ENCODE measurements at regions not wholly inside any gene's neighbourhood (a gene's known extent, or its start where the extent isn't known, plus 50 kb on each side); places are given as distances from the start of the nearest gene placed in this dataset.

DNA sequence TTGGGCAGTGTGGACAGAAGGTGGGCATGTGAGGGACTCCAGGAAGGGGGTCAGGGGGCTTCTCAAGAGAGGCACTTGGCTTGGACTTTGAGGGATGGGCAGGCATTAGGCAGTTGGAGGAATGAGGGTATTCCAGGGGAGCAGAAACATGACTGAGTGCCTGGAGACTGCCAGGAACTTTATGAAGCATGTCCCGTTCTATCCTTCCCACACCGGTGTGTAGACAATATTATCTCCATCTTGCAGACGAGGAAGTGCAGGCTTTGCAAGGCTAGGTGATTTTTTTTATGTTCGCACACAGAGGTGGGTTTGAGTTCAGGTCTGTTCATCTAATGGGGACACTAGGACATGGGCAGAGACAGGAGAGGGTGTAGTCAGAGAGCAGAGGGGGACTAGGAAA lies 162.7 kb downstream of the RPS24 start:
- intact Hi-C loops (cut with micrococcal nuclease), result no loop called here
- no peak overlapping the region for H3K4me3 Mint-ChIP-seq
- peaks cover 3% of the 10 kb centered on the region for H3K27me3 Mint-ChIP-seq
- H3K36me3 Mint-ChIP-seq, result no peaks in the 10 kb centered on the region
- POLR2A ChIA-PET, result no interaction called here
- peaks cover 14% of the 10 kb centered on the region for H3K9me3 Mint-ChIP-seq
- no peak for DNase-seq
- H3K27ac Mint-ChIP-seq, result no peak overlapping the region
- CTCF ChIA-PET, result no interaction called here
- H3K4me1 Mint-ChIP-seq (ENCODE audit: low read depth), result no peaks in the 10 kb centered on the region

DNA sequence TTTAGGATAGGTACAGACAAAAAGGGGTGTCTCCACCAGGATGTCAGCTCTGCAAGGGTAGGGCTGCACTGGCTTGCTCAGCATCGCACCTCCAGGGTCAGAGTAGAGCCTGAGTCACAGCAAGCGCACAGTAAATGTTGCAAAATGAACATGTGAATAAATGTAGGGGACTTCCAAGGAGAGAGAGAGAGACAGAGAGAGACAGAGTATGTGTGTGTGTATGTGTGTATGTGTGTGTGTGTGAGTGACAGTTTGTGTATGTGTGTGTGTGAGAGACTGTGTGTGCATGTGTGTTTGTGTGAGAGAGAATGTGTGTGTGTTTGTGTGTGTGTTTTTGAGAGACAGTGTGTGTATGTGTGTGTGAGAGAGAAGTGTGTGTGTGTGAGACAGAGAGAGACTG lies 163.3 kb downstream of the RPS24 start:
- no peak overlapping the region for H3K4me3 Mint-ChIP-seq
- peaks cover 14% of the 10 kb centered on the region for H3K9me3 Mint-ChIP-seq
- ChIA-PET POLR2A (no interaction called here), CTCF (no interaction called here)
- peaks cover 3% of the 10 kb centered on the region for H3K27me3 Mint-ChIP-seq
- H3K36me3 Mint-ChIP-seq, result no peaks in the 10 kb centered on the region
- no peaks in the 10 kb centered on the region for H3K4me1 Mint-ChIP-seq (ENCODE audit: low read depth)
- DNase-seq, result peak; percentile 22
- intact Hi-C loops (cut with micrococcal nuclease), result no loop called here
- H3K27ac Mint-ChIP-seq, result no peak overlapping the region

DNA sequence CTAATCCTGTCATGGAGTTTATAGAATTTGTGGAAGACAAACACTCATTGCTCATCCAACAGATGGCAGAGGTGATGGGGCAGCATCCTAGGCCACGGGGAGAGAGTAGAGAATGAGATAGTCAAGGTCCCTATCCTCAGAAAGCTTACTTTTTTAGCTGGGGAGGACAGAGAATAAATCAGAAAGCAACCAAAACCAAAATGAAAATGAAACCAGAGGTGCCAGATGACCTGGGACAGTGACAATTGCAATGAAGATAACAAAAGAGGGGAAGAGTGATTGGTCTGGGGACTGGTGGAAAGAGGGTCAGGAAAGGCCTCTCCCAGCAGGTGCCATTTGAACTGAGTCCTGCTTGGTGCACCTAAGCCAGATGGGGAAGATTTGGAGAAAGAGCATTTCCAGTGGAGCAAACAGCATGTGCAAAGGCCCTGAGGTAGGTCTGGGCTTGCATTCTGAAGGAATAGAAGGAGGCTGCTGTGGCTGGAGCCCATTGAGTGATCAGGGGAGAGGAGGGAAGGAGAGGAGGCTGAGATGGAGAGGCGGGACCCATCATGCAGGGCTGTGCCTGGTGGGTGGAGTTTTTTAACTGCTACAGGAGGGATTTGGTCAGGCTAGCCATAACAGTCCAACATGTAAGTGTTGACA lies 164.1 kb downstream of the RPS24 start:
- H3K9me3 Mint-ChIP-seq, result peaks cover 11% of the 10 kb centered on the region
- DNase-seq, result no peak
- no peak overlapping the region for H3K4me3 Mint-ChIP-seq
- ChIA-PET POLR2A (no interaction called here), CTCF (no interaction called here)
- no peaks in the 10 kb centered on the region for H3K4me1 Mint-ChIP-seq (ENCODE audit: low read depth)
- intact Hi-C loops (cut with micrococcal nuclease), result no loop called here
- no peak overlapping the region for H3K27ac Mint-ChIP-seq
- H3K36me3 Mint-ChIP-seq, result no peaks in the 10 kb centered on the region
- peaks cover 3% of the 10 kb centered on the region for H3K27me3 Mint-ChIP-seq

GRCh38 chr10:78199005-78199725 lies 165.5 kb downstream of the RPS24 start:
- no peaks in the 10 kb centered on the region for H3K27me3 Mint-ChIP-seq
- POLR2A ChIA-PET, result no interaction called here
- no peak overlapping the region for H3K27ac Mint-ChIP-seq

GRCh38 chr10:78199759-78200158 lies 166.1 kb downstream of the RPS24 start:
- H3K4me3 Mint-ChIP-seq, result no peak overlapping the region

More at GRCh38 chr10:78199005-78199725, 165.5 kb downstream of the RPS24 start:
- H3K4me3 Mint-ChIP-seq, result no peak overlapping the region
- CTCF ChIA-PET, result no interaction called here
- no peaks in the 10 kb centered on the region for H3K9me3 Mint-ChIP-seq
- no peak for DNase-seq
- no peaks in the 10 kb centered on the region for H3K4me1 Mint-ChIP-seq (ENCODE audit: low read depth)
- no peaks in the 10 kb centered on the region for H3K36me3 Mint-ChIP-seq
- intact Hi-C loops (cut with micrococcal nuclease), result no loop called here

GRCh38 chr10:78200686-78201085 lies 167.0 kb downstream of the RPS24 start:
- Mint-ChIP-seq H3K36me3 (no peaks in the 10 kb centered on the region), H3K4me1 (ENCODE audit: low read depth) (peaks cover 3% of the 10 kb centered on the region), H3K27ac (no peak overlapping the region), H3K4me3 (no peak overlapping the region), H3K27me3 (no peaks in the 10 kb centered on the region), H3K9me3 (no peaks in the 10 kb centered on the region)
- DNase-seq, result no peak
- ChIA-PET CTCF (no interaction called here), POLR2A (no interaction called here)
- intact Hi-C loops (cut with micrococcal nuclease), result no loop called here

More at GRCh38 chr10:78199759-78200158, 166.1 kb downstream of the RPS24 start:
- ChIA-PET POLR2A (no interaction called here), CTCF (no interaction called here)
- intact Hi-C loops (cut with micrococcal nuclease), result no loop called here
- no peak for DNase-seq
- H3K36me3 Mint-ChIP-seq, result no peaks in the 10 kb centered on the region
- no peaks in the 10 kb centered on the region for H3K9me3 Mint-ChIP-seq
- no peak overlapping the region for H3K27ac Mint-ChIP-seq
- no peaks in the 10 kb centered on the region for H3K4me1 Mint-ChIP-seq (ENCODE audit: low read depth)
- no peaks in the 10 kb centered on the region for H3K27me3 Mint-ChIP-seq

DNA sequence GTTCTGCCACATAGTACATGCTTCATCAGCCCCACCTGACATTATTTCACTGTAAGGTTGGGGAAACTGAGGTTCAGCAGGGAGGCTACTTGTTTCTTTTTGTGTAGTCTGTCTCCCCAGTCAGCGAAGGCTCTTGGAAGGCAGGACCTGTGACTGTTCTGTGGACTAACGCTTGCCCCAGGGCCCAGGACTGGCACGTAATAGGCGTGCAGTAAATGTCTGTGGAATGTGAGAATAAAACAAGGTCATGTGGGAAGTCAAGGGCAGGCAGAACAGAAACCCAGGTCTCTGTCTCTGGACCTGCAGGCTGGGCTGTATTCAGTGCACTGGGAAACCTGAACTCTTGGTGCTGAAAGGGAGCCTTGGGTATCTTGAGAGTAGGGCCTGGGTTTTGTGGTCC lies 168.7 kb downstream of the RPS24 start:
- H3K9me3 Mint-ChIP-seq, result no peaks in the 10 kb centered on the region

GRCh38 chr10:78203915-78204818 lies 170.5 kb downstream of the RPS24 start:
- Mint-ChIP-seq H3K27ac (no peak overlapping the region), H3K9me3 (no peaks in the 10 kb centered on the region), H3K36me3 (no peaks in the 10 kb centered on the region), H3K4me3 (no peak overlapping the region), H3K27me3 (no peaks in the 10 kb centered on the region), H3K4me1 (ENCODE audit: low read depth) (peaks cover 4% of the 10 kb centered on the region)
- intact Hi-C loops (cut with micrococcal nuclease), result no loop called here
- no peak for DNase-seq
- CTCF ChIA-PET, result no interaction called here
- POLR2A ChIA-PET, result no interaction called here

More for the DNA sequence above, 168.7 kb downstream of the RPS24 start:
- no peaks in the 10 kb centered on the region for H3K36me3 Mint-ChIP-seq
- intact Hi-C loops (cut with micrococcal nuclease), result no loop called here
- POLR2A ChIA-PET, result no interaction called here
- no peak overlapping the region for H3K4me3 Mint-ChIP-seq
- H3K27me3 Mint-ChIP-seq, result no peaks in the 10 kb centered on the region
- CTCF ChIA-PET, result no interaction called here
- H3K4me1 Mint-ChIP-seq (ENCODE audit: low read depth), result peaks cover 4% of the 10 kb centered on the region
- no peak for DNase-seq
- no peak overlapping the region for H3K27ac Mint-ChIP-seq

- H3K4me1 Mint-ChIP-seq (ENCODE audit: low read depth), result peaks cover 4% of the 10 kb centered on the region
- H3K27me3 Mint-ChIP-seq, result no peaks in the 10 kb centered on the region
- ChIA-PET POLR2A (no interaction called here), CTCF (no interaction called here)
- no peaks in the 10 kb centered on the region for H3K36me3 Mint-ChIP-seq
- H3K27ac Mint-ChIP-seq, result no peak overlapping the region
- intact Hi-C loops (cut with micrococcal nuclease), result no loop called here
- H3K9me3 Mint-ChIP-seq, result no peaks in the 10 kb centered on the region
- DNase-seq, result no peak
- H3K4me3 Mint-ChIP-seq, result no peak overlapping the region
Measured at GRCh38 chr10:78205457-78206016, 171.9 kb downstream of the RPS24 start.

DNA sequence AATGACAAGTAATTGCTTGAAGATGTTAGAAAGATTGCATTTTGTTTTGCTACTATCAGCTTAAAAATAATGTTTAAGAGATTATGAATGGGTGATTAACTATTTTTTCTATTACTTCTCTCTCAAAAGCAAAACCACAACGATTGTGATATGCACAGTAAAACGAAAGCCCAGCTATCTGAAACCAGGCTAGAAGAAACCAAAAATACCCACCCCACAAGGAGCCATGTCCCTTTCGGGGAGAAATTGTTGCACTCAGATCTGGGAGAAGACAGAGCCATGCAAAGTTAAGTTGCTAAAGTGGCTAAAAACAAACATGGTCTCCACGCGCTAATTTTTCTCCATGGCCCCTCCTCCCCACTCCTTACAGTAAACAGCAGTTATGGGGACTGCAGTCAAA lies 173.6 kb downstream of the RPS24 start:
- POLR2A ChIA-PET, result no interaction called here
- Mint-ChIP-seq H3K9me3 (no peaks in the 10 kb centered on the region), H3K27ac (no peak overlapping the region)

GRCh38 chr10:78207776-78208175 lies 174.1 kb downstream of the RPS24 start:
- Mint-ChIP-seq H3K4me3 (no peak overlapping the region), H3K36me3 (no peaks in the 10 kb centered on the region), H3K9me3 (no peaks in the 10 kb centered on the region), H3K27ac (no peak overlapping the region), H3K27me3 (no peaks in the 10 kb centered on the region), H3K4me1 (ENCODE audit: low read depth) (peaks cover 4% of the 10 kb centered on the region)
- POLR2A ChIA-PET, result no interaction called here
- CTCF ChIA-PET, result no interaction called here
- intact Hi-C loops (cut with micrococcal nuclease), result no loop called here
- DNase-seq, result no peak

More for the DNA sequence above, 173.6 kb downstream of the RPS24 start:
- Mint-ChIP-seq H3K4me1 (ENCODE audit: low read depth) (peaks cover 4% of the 10 kb centered on the region), H3K36me3 (no peaks in the 10 kb centered on the region), H3K27me3 (no peaks in the 10 kb centered on the region), H3K4me3 (no peak overlapping the region)
- no peak for DNase-seq
- CTCF ChIA-PET, result no interaction called here
- intact Hi-C loops (cut with micrococcal nuclease), result no loop called here

GRCh38 chr10:78209970-78210369 lies 176.3 kb downstream of the RPS24 start:
- Mint-ChIP-seq H3K9me3 (no peaks in the 10 kb centered on the region), H3K27ac (no peak overlapping the region), H3K36me3 (no peaks in the 10 kb centered on the region), H3K4me1 (ENCODE audit: low read depth) (peaks cover 4% of the 10 kb centered on the region), H3K27me3 (no peaks in the 10 kb centered on the region), H3K4me3 (no peak overlapping the region)
- ChIA-PET CTCF (no interaction called here), POLR2A (no interaction called here)
- intact Hi-C loops (cut with micrococcal nuclease), result loop anchor here (5.0 kb wide), 1 partner anchor 447 kb away; no protein-coding TSS in a partner anchor
- DNase-seq, result no peak
